GM12891 (cell line): ENCODE measurements at regions not wholly inside any gene's neighbourhood (a gene's known extent, or its start where the extent isn't known, plus 50 kb on each side); places are given as distances from the start of the nearest gene placed in this dataset.

ENCODE experiments used
- DNase-seq: peaks from one replicate; pipeline ENCODE4 v3.0.0; 2011; ENCODE audit warnings: low spot score; ENCODE audit not compliant: insufficient read length
- FAIRE-seq: peaks from 2 replicates; lab custom pipeline; 2011; peaks lifted over from hg19 to GRCh38; lab: Jason Lieb, UNC
- PAX5 ChIP-seq: IDR thresholded peaks from 2 replicates; pipeline ENCODE4 v1.6.1; 2011; ENCODE audit warnings: low read length, moderate library complexity, mild to moderate bottlenecking; ENCODE audit not compliant: insufficient read depth, severe bottlenecking
- POLR2A ChIP-seq: IDR thresholded peaks from 2 replicates; pipeline ENCODE4 v1.6.1; 2011; ENCODE audit warnings: low read depth, low read length, control low read depth
- POLR2AphosphoS5 ChIP-seq: IDR thresholded peaks from 2 replicates; pipeline ENCODE4 v1.6.1; 2011; ENCODE audit warnings: low read depth, low read length, control low read depth
- POU2F2 ChIP-seq: IDR thresholded peaks from 2 replicates; pipeline ENCODE4 v1.6.1; 2011; ENCODE audit warnings: low read depth, mild to moderate bottlenecking, control low read depth, low read length, moderate library complexity
- SPI1 ChIP-seq: IDR thresholded peaks from 2 replicates; pipeline ENCODE4 v1.6.1; 2011; ENCODE audit warnings: low read depth, low read length, control low read depth
- TAF1 ChIP-seq: IDR thresholded peaks from 2 replicates; pipeline ENCODE4 v1.6.1; 2011; ENCODE audit warnings: low read depth, low read length, control low read depth

GRCh38 chr11:80596291-80596810, 1155.5 kb upstream of the TENM4 start:
- TF ChIP-seq TAF1 (no peak), SPI1 (no peak), POU2F2 (no peak), POLR2A (no peak), POLR2AphosphoS5 (no peak), PAX5 (no peak)
- DNase-seq (no peak), FAIRE-seq (no peak)

- FAIRE-seq = no peak
- TF ChIP-seq SPI1 (no peak), POU2F2 (no peak), PAX5 (no peak), POLR2A (no peak), POLR2AphosphoS5 (no peak), TAF1 (no peak)
- DNase-seq = no peak
Observed at GRCh38 chr11:80595011-80595410, 1154.2 kb upstream of the TENM4 start.

GRCh38 chr11:80593648-80594374, 1153.0 kb upstream of the TENM4 start:
- DNase-seq (no peak), FAIRE-seq (no peak)
- TF ChIP-seq TAF1 (no peak), POLR2A (no peak), POLR2AphosphoS5 (no peak), PAX5 (no peak), SPI1 (no peak), POU2F2 (no peak)

- TF ChIP-seq POLR2A = no peak
- no peak for TF ChIP-seq POLR2AphosphoS5
- TF ChIP-seq SPI1 = no peak
- TF ChIP-seq POU2F2 = no peak
- no peak for TF ChIP-seq TAF1
- no peak for TF ChIP-seq PAX5
- no peak for DNase-seq
- no peak for FAIRE-seq
Observed at GRCh38 chr11:80592546-80592945, 1151.7 kb upstream of the TENM4 start.

GRCh38 chr11:80587906-80588305, 1147.1 kb upstream of the TENM4 start:
- no peak for FAIRE-seq
- DNase-seq = no peak
- TF ChIP-seq POLR2A (no peak), POU2F2 (no peak)

- no peak for DNase-seq
- TF ChIP-seq POLR2A = no peak
- no peak for TF ChIP-seq TAF1
- TF ChIP-seq POLR2AphosphoS5 = no peak
- no peak for TF ChIP-seq PAX5
- no peak for TF ChIP-seq POU2F2
- no peak for TF ChIP-seq SPI1
- no peak for FAIRE-seq
Observed at GRCh38 chr11:80586464-80586863, 1145.6 kb upstream of the TENM4 start.

- no peak for FAIRE-seq
- TF ChIP-seq POLR2A (no peak), SPI1 (no peak), PAX5 (no peak), TAF1 (no peak), POU2F2 (no peak), POLR2AphosphoS5 (no peak)
- DNase-seq = no peak
Observed at GRCh38 chr11:80584661-80585060, 1143.8 kb upstream of the TENM4 start.

- DNase-seq = no peak
- no peak for FAIRE-seq
- TF ChIP-seq POU2F2 (no peak), POLR2AphosphoS5 (no peak), PAX5 (no peak)
Observed at GRCh38 chr11:80569832-80570231, 1129.0 kb upstream of the TENM4 start.

GRCh38 chr11:80565231-80565630, 1124.4 kb upstream of the TENM4 start:
- FAIRE-seq (no peak), DNase-seq (no peak)
- TF ChIP-seq PAX5 (no peak), POLR2A (no peak), POLR2AphosphoS5 (no peak), SPI1 (no peak), TAF1 (no peak), POU2F2 (no peak)

- no peak for DNase-seq
- TF ChIP-seq POLR2A (no peak), POU2F2 (no peak), TAF1 (no peak), PAX5 (no peak), POLR2AphosphoS5 (no peak), SPI1 (no peak)
- FAIRE-seq = no peak
Observed at GRCh38 chr11:80562523-80563125, 1121.8 kb upstream of the TENM4 start.
